ENCODE measurements at regions not wholly inside any gene's neighbourhood (a gene's known extent, or its start where the extent isn't known, plus 50 kb on each side); places are given as distances from the start of the nearest gene placed in this dataset.
"Not testable (repeated sequence)": the region's sequence is repeated elsewhere in the genome, so short reads cannot be mapped to it uniquely, and the experiment has no call there.

GRCh38 chr10:62590306-62590705 lies 214.2 kb upstream of the ADO start:
- DNase-seq (ENCODE audit: low spot score): no peak

- peak; percentile 84 for DNase-seq (ENCODE audit: low spot score)
Observed at GRCh38 chr10:62594093-62594520, 210.4 kb upstream of the ADO start.

GRCh38 chr10:62597226-62597625 lies 207.3 kb upstream of the ADO start:
- DNase-seq (ENCODE audit: low spot score): no peak

GRCh38 chr10:62599161-62599560 lies 205.4 kb upstream of the ADO start:
- DNase-seq (ENCODE audit: low spot score): no peak

GRCh38 chr10:62606551-62606950 lies 198.0 kb upstream of the ADO start:
- not testable (repeated sequence) for DNase-seq (ENCODE audit: low spot score)

- DNase-seq (ENCODE audit: low spot score): not testable (repeated sequence)
Observed at GRCh38 chr10:62608189-62608875, 196.2 kb upstream of the ADO start.

- peak; percentile 69 for DNase-seq (ENCODE audit: low spot score)
Observed at GRCh38 chr10:62610649-62611229, 193.8 kb upstream of the ADO start.

GRCh38 chr10:62613424-62613823 lies 191.1 kb upstream of the ADO start:
- DNase-seq (ENCODE audit: low spot score): no peak

GRCh38 chr10:62613859-62614258 lies 190.7 kb upstream of the ADO start:
- no peak for DNase-seq (ENCODE audit: low spot score)

GRCh38 chr10:62614389-62615157 lies 189.9 kb upstream of the ADO start:
- DNase-seq (ENCODE audit: low spot score): no peak

GRCh38 chr10:62616885-62617590 lies 187.5 kb upstream of the ADO start:
- no peak for DNase-seq (ENCODE audit: low spot score)

- no peak for DNase-seq (ENCODE audit: low spot score)
Observed at GRCh38 chr10:62617652-62618051, 186.9 kb upstream of the ADO start.

GRCh38 chr10:62618054-62618453 lies 186.5 kb upstream of the ADO start:
- DNase-seq (ENCODE audit: low spot score): no peak

GRCh38 chr10:62618576-62619412 lies 185.7 kb upstream of the ADO start:
- DNase-seq (ENCODE audit: low spot score): no peak

- DNase-seq (ENCODE audit: low spot score): peak; percentile 48
Observed at GRCh38 chr10:62619413-62619738, 185.1 kb upstream of the ADO start.

- peak; percentile 72 for DNase-seq (ENCODE audit: low spot score)
Observed at GRCh38 chr10:62620491-62620890, 184.0 kb upstream of the ADO start.

GRCh38 chr10:62623223-62623622 lies 181.3 kb upstream of the ADO start:
- DNase-seq (ENCODE audit: low spot score): no peak

GRCh38 chr10:62625484-62625883 lies 179.0 kb upstream of the ADO start:
- DNase-seq (ENCODE audit: low spot score): no peak

GRCh38 chr10:62626079-62626478 lies 178.4 kb upstream of the ADO start:
- no peak for DNase-seq (ENCODE audit: low spot score)

- no peak for DNase-seq (ENCODE audit: low spot score)
Observed at GRCh38 chr10:62626817-62627216, 177.7 kb upstream of the ADO start.

- DNase-seq (ENCODE audit: low spot score): no peak
Observed at GRCh38 chr10:62627983-62628382, 176.5 kb upstream of the ADO start.

- no peak for DNase-seq (ENCODE audit: low spot score)
Observed at GRCh38 chr10:62631241-62631640, 173.3 kb upstream of the ADO start.
